ENCODE measurements at regions not wholly inside any gene's neighbourhood (a gene's known extent, or its start where the extent isn't known, plus 50 kb on each side); places are given as distances from the start of the nearest gene placed in this dataset.

- TF ChIP-seq POLR2A (IDR thresholded peaks at IDR 0.05; ENCODE audit: low read length) = no peak
- no peak for TF ChIP-seq GATA1 (IDR thresholded peaks at IDR 0.05; ENCODE audit: low read depth, low read length)
These were observed 683.9 kb downstream of the MATN1 start for GRCh38 chr1:30039354-30040080.

All from erythroblast (primary cell).